CD4-positive, alpha-beta T cell treated with Interleukin-6 for 4 hours (primary cell): ENCODE measurements at regions not wholly inside any gene's neighbourhood (a gene's known extent, or its start where the extent isn't known, plus 50 kb on each side); places are given as distances from the start of the nearest gene placed in this dataset.

Source experiments
- DNase-seq: peaks from one replicate; pipeline ENCODE4 v3.0.0-alpha.2; 2020; ENCODE audit warnings: mixed read lengths

GRCh38 chr19:32012886-32013631 lies 332.4 kb upstream of the ZNF507 start:
- DNase-seq = no peak

GRCh38 chr19:32017176-32017953 lies 328.0 kb upstream of the ZNF507 start:
- DNase-seq = no peak

GRCh38 chr19:32018014-32018413 lies 327.4 kb upstream of the ZNF507 start:
- DNase-seq = no peak

- no peak for DNase-seq
Observed at GRCh38 chr19:32020538-32020937, 324.9 kb upstream of the ZNF507 start.

- no peak for DNase-seq
Observed at GRCh38 chr19:32022044-32022640, 323.3 kb upstream of the ZNF507 start.

GRCh38 chr19:32022731-32023563 lies 322.5 kb upstream of the ZNF507 start:
- DNase-seq = no peak

- no peak for DNase-seq
Observed at GRCh38 chr19:32023564-32023832, 321.9 kb upstream of the ZNF507 start.

GRCh38 chr19:32029235-32029634 lies 316.2 kb upstream of the ZNF507 start:
- no peak for DNase-seq

- no peak for DNase-seq
Observed at GRCh38 chr19:32032561-32032960, 312.8 kb upstream of the ZNF507 start.

- DNase-seq = no peak
Observed at GRCh38 chr19:32035626-32036025, 309.8 kb upstream of the ZNF507 start.

- DNase-seq = no peak
Observed at GRCh38 chr19:32038021-32038920, 307.1 kb upstream of the ZNF507 start.

GRCh38 chr19:32038961-32039360 lies 306.4 kb upstream of the ZNF507 start:
- no peak for DNase-seq

GRCh38 chr19:32039440-32039839 lies 306.0 kb upstream of the ZNF507 start:
- DNase-seq = no peak

GRCh38 chr19:32040236-32040635 lies 305.2 kb upstream of the ZNF507 start:
- no peak for DNase-seq

- no peak for DNase-seq
Observed at GRCh38 chr19:32041681-32042292, 303.6 kb upstream of the ZNF507 start.

GRCh38 chr19:32047788-32048187 lies 297.6 kb upstream of the ZNF507 start:
- DNase-seq = no peak

GRCh38 chr19:32053376-32053775 lies 292.0 kb upstream of the ZNF507 start:
- no peak for DNase-seq

- no peak for DNase-seq
Observed at GRCh38 chr19:32053861-32054260, 291.5 kb upstream of the ZNF507 start.

GRCh38 chr19:32058131-32058530 lies 287.3 kb upstream of the ZNF507 start:
- no peak for DNase-seq

GRCh38 chr19:32061315-32061714 lies 284.1 kb upstream of the ZNF507 start:
- DNase-seq = no peak

- no peak for DNase-seq
Observed at GRCh38 chr19:32063601-32064000, 281.8 kb upstream of the ZNF507 start.

- no peak for DNase-seq
Observed at GRCh38 chr19:32066056-32066455, 279.4 kb upstream of the ZNF507 start.
